ENCODE measurements at regions not wholly inside any gene's neighbourhood (a gene's known extent, or its start where the extent isn't known, plus 50 kb on each side); places are given as distances from the start of the nearest gene placed in this dataset.

GRCh38 chr4:33421887-33422286 lies 2701.7 kb downstream of the PCDH7 start:
- TF ChIP-seq POLR2A (IDR thresholded peaks at IDR 0.05; ENCODE audit: low read length) (no peak), GATA1 (IDR thresholded peaks at IDR 0.05; ENCODE audit: low read depth, low read length) (no peak)
